Karpas-422 (cell line): ENCODE measurements at regions not wholly inside any gene's neighbourhood (a gene's known extent, or its start where the extent isn't known, plus 50 kb on each side); places are given as distances from the start of the nearest gene placed in this dataset.

Source experiments
- DNase-seq: peaks from one replicate; pipeline ENCODE4 v3.0.0-alpha.2; 2015
- H2AFZ ChIP-seq: fragments of 200-600 bp; sonication (generic); 2 replicates; pipeline ENCODE4 v1.6.1; 2014; ENCODE audit warnings: antibody characterized with exemption, low read length, mixed read lengths
- H3K27ac ChIP-seq: fragments of 200-600 bp; sonication (generic); 2 replicates; pipeline ENCODE4 v1.5.1; 2014; ENCODE audit warnings: mild to moderate bottlenecking, low read length, moderate library complexity
- H3K27me3 ChIP-seq: fragments of 200-600 bp; sonication (generic); 2 replicates; pipeline ENCODE4 v1.6.1; 2014; ENCODE audit warnings: low read length, mixed read lengths
- H3K36me3 ChIP-seq: fragments of 200-600 bp; sonication (generic); 2 replicates; pipeline ENCODE4 v1.6.1; 2014; ENCODE audit warnings: low read length, mixed read lengths; ENCODE audit not compliant: insufficient read depth
- H3K4me1 ChIP-seq: fragments of 200-600 bp; sonication (generic); 2 replicates; pipeline ENCODE4 v1.6.1; 2014; ENCODE audit warnings: mild to moderate bottlenecking, low read length, mixed read lengths
- H3K4me2 ChIP-seq: fragments of 200-600 bp; sonication (generic); 2 replicates; pipeline ENCODE4 v1.6.1; 2014; ENCODE audit warnings: low read length, low read depth, mild to moderate bottlenecking; ENCODE audit not compliant: poor library complexity, severe bottlenecking
- H3K4me3 ChIP-seq: fragments of 200-600 bp; sonication (generic); 2 replicates; pipeline ENCODE4 v1.5.1; 2014; ENCODE audit warnings: mild to moderate bottlenecking, antibody characterized with exemption, low read length, mixed read lengths
- H3K79me2 ChIP-seq: fragments of 200-600 bp; sonication (generic); 2 replicates; pipeline ENCODE4 v1.6.1; 2014; ENCODE audit warnings: mild to moderate bottlenecking, low read length, mixed read lengths
- H3K9ac ChIP-seq: fragments of 200-600 bp; sonication (generic); 2 replicates; pipeline ENCODE4 v1.6.0; 2014; ENCODE audit warnings: low read length
- H3K9me2 ChIP-seq: fragments of 200-600 bp; sonication (generic), shearing (Covaris generic); replicated peaks from 2 replicates; pipeline ENCODE4 v1.6.0; 2014; ENCODE audit warnings: mild to moderate bottlenecking, low read length, moderate library complexity; ENCODE audit not compliant: insufficient read depth
- H3K9me3 ChIP-seq: fragments of 300-700, 200-600 bp; sonication (generic); 2 replicates; pipeline ENCODE4 v1.6.1; 2014; ENCODE audit warnings: low read length, mixed read lengths
- H4K20me1 ChIP-seq: fragments of 200-600 bp; sonication (generic); 2 replicates; pipeline ENCODE4 v1.6.1; 2014; ENCODE audit warnings: mild to moderate bottlenecking, antibody characterized with exemption, low read length, low read depth; ENCODE audit not compliant: insufficient read depth

DNA sequence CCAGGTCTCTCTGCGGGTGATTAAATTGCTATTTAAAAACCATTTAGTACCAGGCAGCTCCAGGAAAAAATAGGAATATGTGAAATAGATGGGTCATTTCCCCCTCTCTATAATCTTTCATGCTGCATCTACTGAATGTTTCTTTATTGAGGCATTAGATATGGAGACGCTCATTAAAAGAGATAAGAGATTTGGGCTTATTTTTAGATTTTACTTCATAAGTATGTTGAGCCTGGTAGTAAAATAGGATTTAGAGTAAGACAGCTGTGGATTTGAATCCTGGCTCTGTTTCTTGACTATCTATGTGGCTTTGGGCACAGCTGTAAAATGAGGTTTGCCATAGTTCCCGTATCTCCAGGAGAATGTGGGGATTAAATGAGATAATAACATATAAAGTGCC is 451.0 kb upstream of the GRIA1 start:
- Histone ChIP-seq H3K79me2 (no peaks in the 10 kb centered on the region), H2AFZ (no peak overlapping the region), H3K4me2 (no peak overlapping the region), H3K4me1 (no peaks in the 10 kb centered on the region), H3K36me3 (no peaks in the 10 kb centered on the region), H4K20me1 (no peaks in the 10 kb centered on the region), H3K4me3 (no peak overlapping the region), H3K27ac (no peak overlapping the region), H3K9me2 (no peaks in the 10 kb centered on the region), H3K9me3 (no peaks in the 10 kb centered on the region), H3K27me3 (no peaks in the 10 kb centered on the region), H3K9ac (no peak overlapping the region)
- DNase-seq = no peak

DNA sequence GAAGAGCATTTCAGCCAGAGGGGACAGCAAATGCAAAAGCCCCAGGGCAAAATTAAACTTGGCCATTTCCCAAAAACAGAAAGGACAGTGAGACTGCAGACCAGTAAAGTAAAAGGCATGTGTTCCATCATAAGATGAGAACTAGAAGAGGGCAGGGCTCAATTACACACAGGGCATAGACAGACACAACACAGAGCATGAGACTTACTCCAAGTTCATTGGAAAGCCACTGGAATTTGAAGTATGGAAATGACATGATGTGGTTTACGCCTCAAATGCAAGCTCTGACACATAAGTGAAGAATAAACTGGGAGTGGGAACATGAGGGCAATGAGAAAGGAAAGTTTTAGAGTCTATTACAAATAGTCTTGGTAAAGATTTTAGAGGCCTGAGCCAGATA is 446.6 kb upstream of the GRIA1 start:
- Histone ChIP-seq H3K27ac (no peak overlapping the region), H4K20me1 (no peaks in the 10 kb centered on the region), H3K9ac (no peak overlapping the region), H3K27me3 (no peaks in the 10 kb centered on the region), H3K9me2 (no peaks in the 10 kb centered on the region), H3K4me3 (no peak overlapping the region), H3K9me3 (no peaks in the 10 kb centered on the region), H3K4me2 (no peak overlapping the region), H3K79me2 (no peaks in the 10 kb centered on the region), H3K36me3 (no peaks in the 10 kb centered on the region), H3K4me1 (no peaks in the 10 kb centered on the region), H2AFZ (no peak overlapping the region)
- no peak for DNase-seq

DNA sequence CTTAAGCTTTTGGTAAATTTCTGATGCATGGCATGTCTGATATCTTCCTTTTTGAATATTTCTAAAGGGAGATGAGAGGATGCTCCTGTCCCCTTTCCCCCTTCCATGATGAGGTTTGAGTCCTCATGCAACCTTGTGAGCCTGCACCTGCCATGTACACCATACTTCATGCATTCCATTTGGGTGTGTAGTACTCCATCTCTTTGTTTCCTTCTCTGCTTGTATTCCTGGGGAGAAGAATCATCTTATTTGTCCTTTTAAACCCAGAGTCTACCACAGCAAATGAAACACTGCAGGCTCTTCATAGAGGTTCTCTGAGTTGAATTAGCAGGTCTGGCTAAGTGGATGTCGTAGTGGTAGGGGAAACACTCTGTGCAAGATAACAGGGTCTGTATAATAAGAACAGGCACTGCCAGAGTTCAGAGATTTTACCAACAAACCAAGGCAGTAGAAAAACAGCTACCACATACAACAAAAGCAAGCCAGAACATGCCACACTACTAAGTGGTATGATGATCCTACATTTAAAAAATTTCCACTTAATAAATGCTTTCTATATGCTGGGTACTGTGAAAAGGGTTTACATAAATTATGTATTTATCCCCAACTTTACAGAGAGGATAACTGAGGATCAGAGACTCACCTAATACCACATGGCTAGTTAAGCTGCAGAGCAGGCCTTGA is 439.8 kb upstream of the GRIA1 start:
- no peak for DNase-seq
- H4K20me1 ChIP-seq = no peaks in the 10 kb centered on the region
- no peaks in the 10 kb centered on the region for H3K4me1 ChIP-seq
- H3K36me3 ChIP-seq = no peaks in the 10 kb centered on the region
- H3K9ac ChIP-seq = no peak overlapping the region
- no peak overlapping the region for H3K4me2 ChIP-seq
- H3K79me2 ChIP-seq = no peaks in the 10 kb centered on the region
- no peaks in the 10 kb centered on the region for H3K9me2 ChIP-seq
- no peaks in the 10 kb centered on the region for H3K27me3 ChIP-seq
- H3K9me3 ChIP-seq = no peaks in the 10 kb centered on the region
- H3K4me3 ChIP-seq = no peak overlapping the region
- no peak overlapping the region for H2AFZ ChIP-seq
- H3K27ac ChIP-seq = no peak overlapping the region

DNA sequence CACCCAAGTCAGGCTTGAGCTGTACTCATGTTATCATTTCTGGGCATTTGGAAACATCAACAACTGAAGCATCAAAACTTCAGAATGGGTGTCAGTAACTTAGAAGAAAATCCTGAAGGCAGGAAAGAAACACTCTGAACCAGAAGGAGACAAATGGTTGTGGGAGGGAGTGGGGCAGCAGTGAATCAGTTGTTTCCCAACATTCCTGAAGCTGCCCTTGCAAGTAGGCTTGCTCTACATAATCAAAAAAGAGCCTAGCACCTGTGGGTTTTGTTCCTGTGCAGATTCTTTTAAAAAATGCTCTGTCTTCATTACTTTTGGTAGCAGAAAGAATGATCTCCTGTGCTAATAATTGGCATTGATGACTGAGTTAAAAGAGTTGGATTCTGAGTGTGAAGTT is 424.2 kb upstream of the GRIA1 start:
- Histone ChIP-seq H3K4me2 (no peak overlapping the region), H3K27ac (no peak overlapping the region), H3K79me2 (no peaks in the 10 kb centered on the region), H2AFZ (no peak overlapping the region), H3K4me1 (no peaks in the 10 kb centered on the region), H3K27me3 (no peaks in the 10 kb centered on the region), H4K20me1 (no peaks in the 10 kb centered on the region), H3K9me3 (no peaks in the 10 kb centered on the region), H3K36me3 (no peaks in the 10 kb centered on the region), H3K4me3 (no peak overlapping the region), H3K9ac (no peak overlapping the region), H3K9me2 (no peaks in the 10 kb centered on the region; the same call in 1 of the 2 replicates)
- DNase-seq = no peak

DNA sequence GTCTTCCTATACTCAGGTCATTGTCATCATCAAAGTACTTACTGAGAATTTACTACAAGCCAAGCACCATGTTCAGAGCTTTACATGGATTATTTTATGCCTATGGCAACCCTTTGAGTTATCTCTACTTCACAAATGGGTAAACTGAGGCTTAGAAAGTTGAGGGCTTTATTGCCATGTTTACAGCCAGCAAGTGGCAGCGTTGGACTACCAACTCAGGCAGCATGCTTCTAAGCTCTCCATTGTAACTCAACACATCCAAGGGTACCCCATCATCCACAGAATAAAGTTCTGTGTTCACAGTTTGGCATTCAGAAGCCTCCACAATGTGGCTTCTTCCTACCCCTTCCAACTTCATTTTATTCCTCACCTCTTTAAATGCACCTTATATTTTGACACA is 422.6 kb upstream of the GRIA1 start:
- Histone ChIP-seq H3K4me3 (no peak overlapping the region), H3K27ac (no peak overlapping the region), H2AFZ (no peak overlapping the region), H3K9me2 (no peaks in the 10 kb centered on the region; the same call in 1 of the 2 replicates), H3K9me3 (no peaks in the 10 kb centered on the region), H3K4me2 (no peak overlapping the region), H3K9ac (no peak overlapping the region), H3K79me2 (no peaks in the 10 kb centered on the region), H3K36me3 (no peaks in the 10 kb centered on the region), H3K4me1 (no peaks in the 10 kb centered on the region), H3K27me3 (no peaks in the 10 kb centered on the region), H4K20me1 (no peaks in the 10 kb centered on the region)
- no peak for DNase-seq

DNA sequence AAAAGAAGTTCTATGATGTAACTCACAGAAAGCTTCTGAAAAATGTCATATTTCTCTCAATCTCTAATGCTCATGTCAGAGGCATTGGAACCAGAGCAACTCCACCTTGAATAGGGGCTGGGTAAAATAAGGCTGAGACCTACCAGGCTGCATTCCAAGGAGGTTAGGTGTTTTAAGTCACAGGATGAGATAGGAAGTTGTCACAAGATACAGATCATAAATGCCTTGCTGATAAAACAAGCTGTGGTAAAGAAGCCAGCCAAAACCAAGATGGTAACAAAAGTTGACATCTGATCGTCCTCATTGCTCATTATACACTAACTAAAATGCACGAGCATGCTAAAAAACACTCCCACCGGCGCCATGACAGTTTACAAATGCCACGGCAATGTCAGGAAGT is 411.1 kb upstream of the GRIA1 start:
- H3K79me2 ChIP-seq = no peaks in the 10 kb centered on the region
- H3K27me3 ChIP-seq = no peaks in the 10 kb centered on the region
- H3K36me3 ChIP-seq = no peaks in the 10 kb centered on the region
- no peak overlapping the region for H3K27ac ChIP-seq
- H3K9me2 ChIP-seq = no peaks in the 10 kb centered on the region
- no peaks in the 10 kb centered on the region for H4K20me1 ChIP-seq
- no peak overlapping the region for H3K4me3 ChIP-seq
- H3K4me2 ChIP-seq = no peak overlapping the region
- no peak for DNase-seq
- H3K4me1 ChIP-seq = no peaks in the 10 kb centered on the region
- H3K9ac ChIP-seq = no peak overlapping the region
- H2AFZ ChIP-seq = no peak overlapping the region
- H3K9me3 ChIP-seq = no peaks in the 10 kb centered on the region; the same call in 1 of the 2 replicates

DNA sequence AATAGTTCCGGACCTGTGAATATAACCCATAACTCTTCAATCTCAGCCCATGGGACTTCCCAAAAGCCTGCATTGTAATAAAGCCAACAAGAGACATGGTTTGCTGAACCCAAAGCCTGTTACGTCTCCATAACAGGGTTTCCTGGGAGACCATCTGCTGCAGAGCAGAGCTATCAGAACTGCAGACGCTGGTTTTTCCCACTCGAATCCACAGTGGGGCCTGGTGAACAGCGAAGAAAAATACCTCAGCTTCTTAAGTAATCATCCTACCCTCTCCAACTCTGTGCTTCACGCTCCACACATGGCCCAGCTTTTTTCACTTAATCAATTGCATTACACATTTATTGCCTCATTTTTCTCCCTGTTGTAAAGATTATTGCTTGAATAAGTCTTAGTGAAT is 409.5 kb upstream of the GRIA1 start:
- Histone ChIP-seq H3K4me2 (no peak overlapping the region), H3K9me2 (no peaks in the 10 kb centered on the region), H4K20me1 (no peaks in the 10 kb centered on the region), H3K9ac (no peak overlapping the region), H2AFZ (no peak overlapping the region), H3K79me2 (no peaks in the 10 kb centered on the region), H3K4me1 (no peaks in the 10 kb centered on the region), H3K9me3 (no peaks in the 10 kb centered on the region; the same call in 1 of the 2 replicates), H3K27ac (no peak overlapping the region), H3K4me3 (no peak overlapping the region), H3K36me3 (no peaks in the 10 kb centered on the region), H3K27me3 (no peaks in the 10 kb centered on the region)
- DNase-seq = no peak

DNA sequence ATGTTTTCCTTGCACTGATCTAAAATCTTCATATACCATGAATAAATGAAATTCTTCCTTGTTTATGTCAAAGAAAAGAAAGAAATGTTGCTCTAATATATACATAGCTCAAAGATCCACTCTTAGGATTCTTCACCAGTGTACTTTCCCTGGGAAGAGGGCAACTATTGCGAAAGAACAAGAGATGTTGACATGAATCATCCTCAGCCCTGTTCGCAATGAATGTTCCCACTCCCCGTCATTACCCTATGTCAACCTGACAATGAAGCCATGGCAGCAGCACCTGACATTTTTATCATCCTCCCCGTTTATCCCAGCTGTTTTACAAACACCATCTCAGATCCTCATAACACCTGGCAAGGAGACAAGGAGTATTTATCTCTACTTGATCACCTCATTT is 409.1 kb upstream of the GRIA1 start:
- no peaks in the 10 kb centered on the region for H3K79me2 ChIP-seq
- no peak overlapping the region for H3K4me3 ChIP-seq
- H3K27ac ChIP-seq = no peak overlapping the region
- no peak overlapping the region for H3K4me2 ChIP-seq
- no peak overlapping the region for H2AFZ ChIP-seq
- no peak overlapping the region for H3K9ac ChIP-seq
- H4K20me1 ChIP-seq = no peaks in the 10 kb centered on the region
- H3K9me3 ChIP-seq = no peaks in the 10 kb centered on the region; the same call in 1 of the 2 replicates
- H3K27me3 ChIP-seq = no peaks in the 10 kb centered on the region
- no peak for DNase-seq
- H3K4me1 ChIP-seq = no peaks in the 10 kb centered on the region
- H3K36me3 ChIP-seq = no peaks in the 10 kb centered on the region
- H3K9me2 ChIP-seq = no peaks in the 10 kb centered on the region
